Caco-2 (cell line): ENCODE measurements at regions not wholly inside any gene's neighbourhood (a gene's known extent, or its start where the extent isn't known, plus 50 kb on each side); places are given as distances from the start of the nearest gene placed in this dataset.

ENCODE experiments used
- BruUV-seq: library from RNA; stranded (reverse); fragments of 400-500 nt; replicated peaks from 2 replicates; lab custom pipeline; 2021; lab: Mats Ljungman, UMichigan
- CTCF ChIA-PET: fragments of 300-600 bp; sonication (Branson Sonifier 250); formaldehyde crosslinking; loops from one replicate; lab custom pipeline; 2022; ENCODE audit warnings: antibody characterized with exemption; lab: Charles Lee
- POLR2A ChIA-PET: fragments of 300-600 bp; sonication (Branson Sonifier 250); formaldehyde crosslinking; loops from one replicate; lab custom pipeline; 2022; ENCODE audit warnings: antibody characterized with exemption; lab: Charles Lee
- DNase-seq, 2 experiments: peaks; one replicate each; pipeline versions ENCODE4 v3.0.0 to v3.0.0-alpha.2; 2020 to 2022
- H3K27me3 ChIP-seq: replicated peaks from 2 replicates; pipeline ENCODE4 v1.6.0; 2011; ENCODE audit warnings: low read length; ENCODE audit not compliant: control insufficient read depth, insufficient read depth
- H3K36me3 ChIP-seq: 2 replicates; pipeline ENCODE4 v1.5.1; 2011; ENCODE audit warnings: low read length; ENCODE audit not compliant: control insufficient read depth, insufficient read depth
- H3K4me1 ChIP-seq: fragments of 250-450 bp; sonication (Bioruptor Pico); 2 replicates; pipeline ENCODE4 v1.5.1; 2020; ENCODE audit warnings: mild to moderate bottlenecking
- H3K4me3 ChIP-seq: 2 replicates; pipeline ENCODE4 v1.5.1; 2011; ENCODE audit warnings: low read depth, mild to moderate bottlenecking, control low read depth, low read length
- H3K9me3 ChIP-seq: fragments of 250-450 bp; sonication (Bioruptor Pico); 2 replicates; pipeline ENCODE4 v1.5.1; 2020; ENCODE audit warnings: mild to moderate bottlenecking, moderate library complexity
- H3K27ac Mint-ChIP-seq: one replicate; pipeline ENCODE4 v1.8.0; 2022; ENCODE audit warnings: mixed read lengths; ENCODE audit not compliant: unreplicated experiment
- H3K27me3 Mint-ChIP-seq: one replicate; pipeline ENCODE4 v1.8.0; 2022; ENCODE audit warnings: mixed read lengths; ENCODE audit not compliant: insufficient read depth, unreplicated experiment
- H3K36me3 Mint-ChIP-seq: one replicate; pipeline ENCODE4 v1.8.0; 2022; ENCODE audit warnings: mild to moderate bottlenecking, mixed read lengths; ENCODE audit not compliant: insufficient read depth, unreplicated experiment
- H3K4me1 Mint-ChIP-seq: one replicate; pipeline ENCODE4 v1.8.0; 2022; ENCODE audit warnings: low read depth, mixed read lengths; ENCODE audit not compliant: unreplicated experiment
- H3K4me3 Mint-ChIP-seq: one replicate; pipeline ENCODE4 v1.8.0; 2022; ENCODE audit warnings: mild to moderate bottlenecking, moderate library complexity, mixed read lengths; ENCODE audit not compliant: unreplicated experiment
- H3K9me3 Mint-ChIP-seq: one replicate; pipeline ENCODE4 v1.8.0; 2022; ENCODE audit warnings: mixed read lengths; ENCODE audit not compliant: unreplicated experiment
- intact Hi-C: fragments of 100-400 bp; cut with micrococcal nuclease; formaldehyde crosslinking; loops from one replicate; pipeline ENCODE4 v1.10.0; 2022; ENCODE audit not compliant: unreplicated experiment
- TF ChIP-seq, protein P1 (sequence below), 2 experiments: fragments of 200-600 bp in 1 of 2; IDR thresholded peaks; 1 replicate in 1 of 2; 2 replicates in 1 of 2; pipeline versions ENCODE4 v1.5.1 to v1.8.0; 2011 to 2022; ENCODE audit warnings: antibody characterized with exemption in 1 of 2, control low read depth in 1 of 2, inconsistent platforms in 1 of 2, low read depth in 1 of 2, low read length in 1 of 2, mild to moderate bottlenecking in 1 of 2, moderate library complexity in 1 of 2; ENCODE audit not compliant: insufficient read depth in 1 of 2, severe bottlenecking in 1 of 2, unreplicated experiment in 1 of 2

GRCh38 chr22:49023879-49024774 is 803.5 kb downstream of the BRD1 start:
- Mint-ChIP-seq H3K4me3 (no peak overlapping the region), H3K9me3 (no peaks in the 10 kb centered on the region), H3K27ac (no peak overlapping the region), H3K36me3 (no peaks in the 10 kb centered on the region), H3K4me1 (no peaks in the 10 kb centered on the region), H3K27me3 (peaks cover 20% of the 10 kb centered on the region)
- POLR2A ChIA-PET, result no interaction called here
- H3K4me3 ChIP-seq, result no peak overlapping the region
- DNase-seq, result peak in 1 of 2 experiments; percentile 15
- CTCF ChIA-PET, result no interaction called here
- TF ChIP-seq, protein P1, sequence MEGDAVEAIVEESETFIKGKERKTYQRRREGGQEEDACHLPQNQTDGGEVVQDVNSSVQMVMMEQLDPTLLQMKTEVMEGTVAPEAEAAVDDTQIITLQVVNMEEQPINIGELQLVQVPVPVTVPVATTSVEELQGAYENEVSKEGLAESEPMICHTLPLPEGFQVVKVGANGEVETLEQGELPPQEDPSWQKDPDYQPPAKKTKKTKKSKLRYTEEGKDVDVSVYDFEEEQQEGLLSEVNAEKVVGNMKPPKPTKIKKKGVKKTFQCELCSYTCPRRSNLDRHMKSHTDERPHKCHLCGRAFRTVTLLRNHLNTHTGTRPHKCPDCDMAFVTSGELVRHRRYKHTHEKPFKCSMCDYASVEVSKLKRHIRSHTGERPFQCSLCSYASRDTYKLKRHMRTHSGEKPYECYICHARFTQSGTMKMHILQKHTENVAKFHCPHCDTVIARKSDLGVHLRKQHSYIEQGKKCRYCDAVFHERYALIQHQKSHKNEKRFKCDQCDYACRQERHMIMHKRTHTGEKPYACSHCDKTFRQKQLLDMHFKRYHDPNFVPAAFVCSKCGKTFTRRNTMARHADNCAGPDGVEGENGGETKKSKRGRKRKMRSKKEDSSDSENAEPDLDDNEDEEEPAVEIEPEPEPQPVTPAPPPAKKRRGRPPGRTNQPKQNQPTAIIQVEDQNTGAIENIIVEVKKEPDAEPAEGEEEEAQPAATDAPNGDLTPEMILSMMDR (IDR thresholded peaks at IDR 0.05; ENCODE audit: insufficient read depth in 1 of 2, low read depth in 1 of 2, low read length in 1 of 2, severe bottlenecking in 1 of 2, unreplicated experiment in 1 of 2), result no peak
- no peaks in the 10 kb centered on the region for H3K27me3 ChIP-seq
- no peaks in the 10 kb centered on the region for H3K36me3 ChIP-seq
- no peaks in the 10 kb centered on the region for H3K9me3 ChIP-seq
- no TSS peak for BruUV-seq
- H3K4me1 ChIP-seq, result no peaks in the 10 kb centered on the region
- intact Hi-C loops, result no loop called here

GRCh38 chr22:49023161-49023878 is 804.4 kb downstream of the BRD1 start:
- H3K36me3 ChIP-seq, result no peaks in the 10 kb centered on the region
- Mint-ChIP-seq H3K27me3 (peaks cover 17% of the 10 kb centered on the region), H3K4me1 (no peaks in the 10 kb centered on the region), H3K36me3 (no peaks in the 10 kb centered on the region), H3K4me3 (no peak overlapping the region), H3K9me3 (no peaks in the 10 kb centered on the region), H3K27ac (no peak overlapping the region)
- no peaks in the 10 kb centered on the region for H3K27me3 ChIP-seq
- DNase-seq, result no peak
- no TSS peak for BruUV-seq
- H3K9me3 ChIP-seq, result no peaks in the 10 kb centered on the region
- ChIA-PET POLR2A (no interaction called here), CTCF (no interaction called here)
- TF ChIP-seq, protein P1 (IDR thresholded peaks at IDR 0.05; ENCODE audit: insufficient read depth in 1 of 2, low read depth in 1 of 2, low read length in 1 of 2, severe bottlenecking in 1 of 2, unreplicated experiment in 1 of 2), result no peak
- H3K4me3 ChIP-seq, result no peak overlapping the region
- H3K4me1 ChIP-seq, result no peaks in the 10 kb centered on the region
- intact Hi-C loops, result no loop called here

DNA sequence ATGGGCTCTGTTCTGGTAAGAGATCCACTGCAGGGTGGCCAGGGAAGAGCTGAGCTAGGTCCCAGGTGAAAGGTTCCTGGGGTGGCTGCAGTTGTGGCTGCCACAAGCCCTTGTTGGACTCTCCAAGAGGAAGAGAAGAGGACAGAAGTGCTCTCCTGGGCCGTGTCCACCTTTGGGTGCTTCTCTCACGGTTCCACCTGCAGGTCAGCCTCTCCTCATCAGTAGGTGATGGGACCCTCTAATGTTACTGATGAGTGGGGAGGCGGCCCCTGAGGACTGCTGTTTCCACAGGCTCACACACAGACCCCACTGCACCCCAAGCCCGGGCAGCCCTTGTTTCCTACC is 804.9 kb downstream of the BRD1 start:
- TF ChIP-seq, protein P1 (IDR thresholded peaks at IDR 0.05; ENCODE audit: insufficient read depth in 1 of 2, low read depth in 1 of 2, low read length in 1 of 2, severe bottlenecking in 1 of 2, unreplicated experiment in 1 of 2), result no peak
- intact Hi-C loops, result no loop called here
- Histone ChIP-seq H3K9me3 (no peaks in the 10 kb centered on the region), H3K4me1 (no peaks in the 10 kb centered on the region), H3K36me3 (no peaks in the 10 kb centered on the region), H3K4me3 (no peak overlapping the region), H3K27me3 (no peaks in the 10 kb centered on the region)
- Mint-ChIP-seq H3K27ac (no peak overlapping the region), H3K4me1 (no peaks in the 10 kb centered on the region), H3K4me3 (no peak overlapping the region), H3K9me3 (no peaks in the 10 kb centered on the region), H3K27me3 (peaks cover 15% of the 10 kb centered on the region), H3K36me3 (no peaks in the 10 kb centered on the region)
- ChIA-PET POLR2A (no interaction called here), CTCF (no interaction called here)
- no peak for DNase-seq
- BruUV-seq, result no TSS peak
